Adipocyte (in vitro differentiated cells): ENCODE measurements at regions not wholly inside any gene's neighbourhood (a gene's known extent, or its start where the extent isn't known, plus 50 kb on each side); places are given as distances from the start of the nearest gene placed in this dataset.

Experiments
- DNase-seq: peaks from one replicate; pipeline ENCODE4 v3.0.0-alpha.2; 2015; ENCODE audit warnings: low read depth
- H3K27me3 ChIP-seq: replicated peaks from 2 replicates; pipeline ENCODE4 v1.7.0; 2013; ENCODE audit warnings: mild to moderate bottlenecking, low read length, moderate library complexity; ENCODE audit not compliant: control insufficient read depth, insufficient read depth
- H3K36me3 ChIP-seq: 2 replicates; pipeline ENCODE4 v1.7.0; 2013; ENCODE audit warnings: low read length, mild to moderate bottlenecking, moderate library complexity; ENCODE audit not compliant: control insufficient read depth, insufficient read depth, severe bottlenecking
- H3K4me1 ChIP-seq: 2 replicates; pipeline ENCODE4 v1.7.0; 2013; ENCODE audit warnings: mild to moderate bottlenecking, low read length, moderate library complexity; ENCODE audit not compliant: control insufficient read depth, insufficient read depth
- H3K4me3 ChIP-seq: 2 replicates; pipeline ENCODE4 v1.7.0; 2013; ENCODE audit warnings: mild to moderate bottlenecking, low read length, moderate library complexity
- H3K9ac ChIP-seq: 2 replicates; pipeline ENCODE4 v1.7.0; 2013; ENCODE audit warnings: mild to moderate bottlenecking, low read length, moderate library complexity
- H3K9me3 ChIP-seq: 2 replicates; pipeline ENCODE4 v1.7.0; 2013; ENCODE audit warnings: mild to moderate bottlenecking, low read length, moderate library complexity; ENCODE audit not compliant: control insufficient read depth

DNA sequence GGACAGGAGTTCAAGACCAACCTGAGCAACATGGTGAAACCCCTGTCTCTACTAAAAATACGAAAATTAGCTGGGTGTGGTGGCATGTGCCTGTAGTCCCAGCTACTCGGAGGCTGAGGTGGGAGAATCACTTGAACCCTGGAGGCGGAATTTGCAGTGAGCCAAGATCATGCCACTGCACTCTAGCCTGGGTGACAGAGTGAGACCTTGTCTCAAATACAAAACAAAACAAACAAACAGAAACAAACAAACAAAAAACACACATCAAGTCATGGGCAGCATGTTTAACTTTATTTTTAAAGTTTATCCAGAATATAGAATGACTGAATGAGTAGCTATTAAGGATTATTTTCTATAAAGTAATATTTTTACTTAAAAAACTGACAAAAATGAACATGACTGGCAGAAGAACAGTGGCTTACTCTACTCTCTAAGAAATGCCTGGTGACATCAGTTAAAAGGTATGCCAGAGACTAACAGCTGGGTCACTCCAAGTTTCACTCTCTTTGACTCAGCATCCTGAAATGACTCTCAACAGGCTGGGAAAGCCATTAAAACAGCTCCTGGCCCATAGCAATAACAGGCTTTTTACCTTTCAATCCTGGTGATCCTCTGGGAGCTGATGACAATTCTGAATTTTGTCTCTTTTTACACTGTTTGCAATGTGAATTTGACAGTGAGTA is 66.1 kb upstream of the FOXN2 start:
- Histone ChIP-seq H3K9me3 (no peaks in the 10 kb centered on the region), H3K4me3 (peak overlapping the region; percentile 35), H3K27me3 (no peaks in the 10 kb centered on the region), H3K36me3 (no peaks in the 10 kb centered on the region), H3K9ac (no peak overlapping the region), H3K4me1 (peaks cover 34% of the 10 kb centered on the region)
- peak; percentile 92 for DNase-seq

- peak overlapping the region; percentile 35 for H3K4me3 ChIP-seq
- H3K4me1 ChIP-seq, result peaks cover 34% of the 10 kb centered on the region
- no peaks in the 10 kb centered on the region for H3K36me3 ChIP-seq
- no peaks in the 10 kb centered on the region for H3K9me3 ChIP-seq
- no peaks in the 10 kb centered on the region for H3K27me3 ChIP-seq
- no peak overlapping the region for H3K9ac ChIP-seq
- DNase-seq, result peak; percentile 33
These were observed 65.5 kb upstream of the FOXN2 start for GRCh38 chr2:48249025-48249424.

DNA sequence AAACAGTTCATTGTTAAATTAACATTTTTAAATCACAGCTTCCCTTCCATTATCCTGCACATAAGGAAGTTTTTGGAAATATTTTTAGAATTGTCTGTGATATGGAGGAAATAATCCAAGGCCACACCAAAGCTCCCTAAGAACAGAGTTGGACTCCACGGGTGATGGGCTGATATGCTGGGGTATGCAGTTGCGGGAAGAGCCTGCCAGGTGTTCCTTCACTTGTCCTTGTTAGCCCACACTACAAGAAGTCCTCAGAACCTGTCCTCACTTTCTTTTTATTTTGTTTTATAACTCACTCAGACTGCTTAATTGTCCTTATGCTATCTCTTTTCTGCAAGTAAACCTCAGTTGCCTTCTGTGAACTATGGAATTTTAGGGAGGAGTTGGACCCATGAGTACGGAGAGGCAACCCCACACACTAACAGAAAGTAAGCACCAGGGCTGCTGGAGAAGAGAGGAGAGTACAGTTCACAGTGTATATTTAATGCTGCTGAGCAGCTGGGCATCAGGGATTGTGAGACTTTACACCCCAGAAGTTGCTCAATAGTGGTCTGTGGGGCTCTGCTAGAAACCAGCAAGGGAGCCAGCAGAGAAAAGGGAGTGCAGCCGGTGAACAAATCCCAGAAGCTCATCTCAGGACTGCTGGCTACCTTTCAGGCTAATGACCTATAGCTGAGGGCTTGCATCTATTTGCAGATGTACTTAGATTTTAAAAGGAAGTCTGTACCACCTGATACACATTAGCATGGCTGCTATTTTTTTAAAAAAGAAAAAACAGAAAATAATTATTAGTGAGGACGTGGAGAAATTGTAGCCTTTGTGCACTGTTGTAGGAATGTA is 64.6 kb upstream of the FOXN2 start:
- Histone ChIP-seq H3K9ac (peak overlapping the region; percentile 58), H3K4me3 (peak overlapping the region; percentile 33), H3K27me3 (no peaks in the 10 kb centered on the region), H3K9me3 (no peaks in the 10 kb centered on the region), H3K36me3 (no peaks in the 10 kb centered on the region), H3K4me1 (peaks cover 34% of the 10 kb centered on the region)
- DNase-seq, result peak; percentile 71

DNA sequence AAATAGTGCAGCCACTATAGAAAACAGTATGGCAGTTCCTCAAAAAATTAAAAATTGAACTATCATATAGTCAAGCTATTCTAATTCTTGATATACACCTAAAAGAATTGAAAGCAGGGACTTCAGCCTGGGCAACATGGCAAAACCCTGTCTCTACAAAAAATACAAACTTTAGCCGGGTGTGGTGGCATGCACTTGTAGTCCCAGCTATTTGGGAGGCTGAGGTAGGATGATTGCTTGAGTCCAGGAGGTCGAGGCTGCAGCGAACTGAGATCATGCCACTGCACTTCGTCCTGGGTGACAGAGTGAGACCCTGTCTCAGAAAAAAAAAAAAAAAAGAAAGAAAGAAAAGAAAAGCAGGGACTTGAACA is 64.0 kb upstream of the FOXN2 start:
- Histone ChIP-seq H3K27me3 (no peaks in the 10 kb centered on the region), H3K4me1 (peaks cover 34% of the 10 kb centered on the region), H3K9ac (no peak overlapping the region), H3K4me3 (no peak overlapping the region), H3K9me3 (no peaks in the 10 kb centered on the region), H3K36me3 (no peaks in the 10 kb centered on the region)
- no peak for DNase-seq

- H3K4me3 ChIP-seq, result no peak overlapping the region
- H3K9ac ChIP-seq, result no peak overlapping the region
- no peaks in the 10 kb centered on the region for H3K9me3 ChIP-seq
- no peaks in the 10 kb centered on the region for H3K36me3 ChIP-seq
- peaks cover 34% of the 10 kb centered on the region for H3K4me1 ChIP-seq
- no peaks in the 10 kb centered on the region for H3K27me3 ChIP-seq
- peak; percentile 75 for DNase-seq
These were observed 63.5 kb upstream of the FOXN2 start for GRCh38 chr2:48250943-48251342.

- Histone ChIP-seq H3K4me3 (no peak overlapping the region), H3K4me1 (peaks cover 34% of the 10 kb centered on the region)
- DNase-seq, result no peak
These were observed 62.9 kb upstream of the FOXN2 start for GRCh38 chr2:48251437-48252148.

DNA sequence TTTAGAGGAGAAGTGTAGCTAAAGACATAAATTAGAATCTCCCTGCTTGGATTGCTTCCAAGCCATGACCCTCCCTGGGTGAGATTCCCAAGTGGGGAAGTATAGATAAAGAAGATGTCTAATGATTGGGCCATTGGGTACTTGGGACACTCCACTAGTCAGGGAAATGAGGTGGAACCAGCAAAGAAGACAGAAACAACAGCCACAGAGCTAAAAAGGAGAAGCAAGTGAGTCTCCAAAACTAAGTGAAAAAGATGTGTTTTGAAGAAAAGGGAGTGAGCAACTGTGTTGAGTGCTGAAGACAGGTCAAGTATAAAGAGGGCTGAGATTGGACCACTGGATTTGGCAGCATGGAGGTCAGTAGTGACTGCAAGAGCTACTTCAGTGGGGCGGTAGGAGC is 61.2 kb upstream of the FOXN2 start:
- peaks cover 33% of the 10 kb centered on the region for H3K4me1 ChIP-seq
- H3K9ac ChIP-seq, result no peak overlapping the region
- H3K36me3 ChIP-seq, result no peaks in the 10 kb centered on the region
- no peaks in the 10 kb centered on the region for H3K9me3 ChIP-seq
- no peak for DNase-seq
- H3K4me3 ChIP-seq, result no peak overlapping the region
- no peaks in the 10 kb centered on the region for H3K27me3 ChIP-seq

More at GRCh38 chr2:48251437-48252148, 62.9 kb upstream of the FOXN2 start:
- no peak overlapping the region for H3K9ac ChIP-seq
- no peaks in the 10 kb centered on the region for H3K9me3 ChIP-seq
- H3K27me3 ChIP-seq, result no peaks in the 10 kb centered on the region
- H3K36me3 ChIP-seq, result no peaks in the 10 kb centered on the region

DNA sequence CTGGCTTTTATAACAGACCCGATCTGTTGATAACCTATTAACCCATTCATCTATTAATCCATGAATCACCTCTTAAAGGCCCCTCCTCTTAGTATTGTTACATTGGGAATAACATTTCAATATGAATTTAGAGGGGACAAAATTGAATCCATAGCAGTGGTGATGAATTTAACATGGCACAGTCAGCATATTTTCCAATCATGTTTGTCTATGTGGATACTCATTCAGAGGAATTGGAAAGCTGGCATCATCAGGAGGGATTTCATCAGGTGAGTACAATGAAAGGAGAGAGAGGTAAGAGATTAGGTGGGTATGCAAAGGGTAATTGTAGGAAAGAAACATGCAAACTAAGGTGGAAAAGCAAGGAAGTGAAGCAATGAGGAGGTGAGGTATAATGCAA is 59.6 kb upstream of the FOXN2 start:
- no peak for DNase-seq
- H3K36me3 ChIP-seq, result no peaks in the 10 kb centered on the region

GRCh38 chr2:48257456-48257855 is 57.0 kb upstream of the FOXN2 start:
- Histone ChIP-seq H3K9ac (no peak overlapping the region), H3K4me3 (no peak overlapping the region)
- DNase-seq, result no peak

More for the DNA sequence above, 59.6 kb upstream of the FOXN2 start:
- Histone ChIP-seq H3K27me3 (no peaks in the 10 kb centered on the region), H3K9ac (no peak overlapping the region), H3K4me1 (peaks cover 18% of the 10 kb centered on the region), H3K9me3 (no peaks in the 10 kb centered on the region), H3K4me3 (no peak overlapping the region)

DNA sequence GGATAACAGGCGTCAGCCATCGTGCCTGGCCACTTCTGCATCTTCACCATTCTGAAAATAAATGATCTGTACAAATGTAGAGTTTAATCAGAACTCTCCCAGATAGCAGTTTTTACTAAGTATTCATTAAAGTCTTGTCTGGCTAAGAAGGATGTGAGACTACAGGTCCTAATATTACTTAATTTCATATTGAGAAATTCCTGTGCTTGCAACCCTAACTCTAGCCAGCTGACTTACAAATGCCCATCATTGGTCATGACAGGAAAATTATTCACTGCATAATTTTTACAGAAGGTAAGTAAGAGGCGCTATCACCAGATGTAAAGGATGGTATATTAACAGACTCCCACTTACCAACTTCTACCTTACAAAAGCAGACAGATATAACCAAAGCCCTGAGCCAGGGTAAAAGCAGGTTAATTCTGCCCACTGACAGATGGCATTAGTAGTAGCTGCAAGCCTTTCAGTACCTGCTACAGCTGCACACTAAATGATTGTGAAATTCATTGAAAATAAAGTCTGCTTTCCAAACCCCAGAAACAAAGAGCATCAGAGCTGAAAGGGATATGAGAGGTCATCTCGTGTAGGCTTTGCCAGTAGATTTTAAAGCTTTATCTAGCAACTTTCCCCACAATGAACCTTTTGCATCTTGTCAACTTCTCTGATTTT is 55.9 kb upstream of the FOXN2 start:
- Histone ChIP-seq H3K4me3 (no peak overlapping the region), H3K27me3 (no peaks in the 10 kb centered on the region), H3K36me3 (no peaks in the 10 kb centered on the region), H3K4me1 (no peaks in the 10 kb centered on the region), H3K9ac (no peak overlapping the region), H3K9me3 (no peaks in the 10 kb centered on the region)
- DNase-seq, result no peak

More at GRCh38 chr2:48257456-48257855, 57.0 kb upstream of the FOXN2 start:
- Histone ChIP-seq H3K4me1 (no peaks in the 10 kb centered on the region), H3K36me3 (no peaks in the 10 kb centered on the region), H3K27me3 (no peaks in the 10 kb centered on the region), H3K9me3 (no peaks in the 10 kb centered on the region)

- Histone ChIP-seq H3K4me1 (no peaks in the 10 kb centered on the region), H3K36me3 (no peaks in the 10 kb centered on the region), H3K4me3 (no peak overlapping the region), H3K9ac (no peak overlapping the region), H3K9me3 (no peaks in the 10 kb centered on the region), H3K27me3 (no peaks in the 10 kb centered on the region)
- no peak for DNase-seq
These were observed 54.7 kb upstream of the FOXN2 start for GRCh38 chr2:48259811-48260210.
